GM23338 (cell line): ENCODE measurements at regions not wholly inside any gene's neighbourhood (a gene's known extent, or its start where the extent isn't known, plus 50 kb on each side); places are given as distances from the start of the nearest gene placed in this dataset.

Source experiments
- ATAC-seq: fragments of 200-7000 bp; cut with Tn5 transposase; 3 replicates; pipeline ENCODE4 v1.9.1; 2020
- DNase-seq: peaks from one replicate; pipeline ENCODE4 v3.0.0-alpha.2; 2015; ENCODE audit warnings: low spot score
- H2AFZ ChIP-seq: fragments of 200-600 bp; sonication (generic); 2 replicates; pipeline ENCODE4 v1.8.0; 2016; ENCODE audit warnings: antibody characterized with exemption, mild to moderate bottlenecking, moderate library complexity
- H3F3A ChIP-seq: fragments of 200-600 bp; sonication (generic); replicated peaks from 2 replicates; pipeline ENCODE4 v1.8.0; 2017; ENCODE audit warnings: antibody characterized with exemption, mixed run types, low read depth
- H3K27ac ChIP-seq: fragments of 200-600 bp; sonication (generic); 2 replicates; pipeline ENCODE4 v1.6.1; 2016; ENCODE audit warnings: low read depth
- H3K27me3 ChIP-seq: fragments of 200-600 bp; sonication (generic); 2 replicates; pipeline ENCODE4 v1.8.0; 2016; ENCODE audit warnings: mild to moderate bottlenecking, mixed run types, moderate library complexity; ENCODE audit not compliant: insufficient read depth
- H3K36me3 ChIP-seq: fragments of 200-600 bp; sonication (generic); 2 replicates; pipeline ENCODE4 v1.8.0; 2016; ENCODE audit warnings: mild to moderate bottlenecking; ENCODE audit not compliant: insufficient read depth
- H3K4me1 ChIP-seq: fragments of 200-600 bp; sonication (generic); 2 replicates; pipeline ENCODE4 v1.8.0; 2016; ENCODE audit warnings: mild to moderate bottlenecking, moderate library complexity; ENCODE audit not compliant: insufficient read depth
- H3K4me2 ChIP-seq: fragments of 200-600 bp; sonication (generic); 2 replicates; pipeline ENCODE4 v1.7.1; 2017; ENCODE audit warnings: mixed run types
- H3K4me3 ChIP-seq: fragments of 200-600 bp; sonication (generic); 2 replicates; pipeline ENCODE4 v1.6.1; 2016; ENCODE audit warnings: mixed run types
- H3K79me2 ChIP-seq: fragments of 200-600 bp; sonication (generic); replicated peaks from 2 replicates; pipeline ENCODE4 v1.8.0; 2017; ENCODE audit warnings: mild to moderate bottlenecking; ENCODE audit not compliant: insufficient read depth
- H3K9me2 ChIP-seq: fragments of 200-600 bp; sonication (generic); 2 replicates; pipeline ENCODE4 v1.8.0; 2017; ENCODE audit not compliant: insufficient read depth
- H4K20me1 ChIP-seq: fragments of 200-600 bp; sonication (generic); replicated peaks from 2 replicates; pipeline ENCODE4 v1.8.0; 2017; ENCODE audit warnings: mild to moderate bottlenecking; ENCODE audit not compliant: insufficient read depth
- H3K27ac Mint-ChIP-seq: 2 replicates; pipeline ENCODE4 v1.8.0; 2020; ENCODE audit warnings: inconsistent platforms, mild to moderate bottlenecking, moderate library complexity, mixed read lengths
- H3K27me3 Mint-ChIP-seq: 3 replicates; pipeline ENCODE4 v1.8.0; 2022; ENCODE audit warnings: low read depth, mild to moderate bottlenecking, moderate library complexity, mixed read lengths, inconsistent platforms; ENCODE audit not compliant: insufficient read depth, poor library complexity
- H3K36me3 Mint-ChIP-seq: 3 replicates; pipeline ENCODE4 v1.8.0; 2021; ENCODE audit warnings: low read depth, mild to moderate bottlenecking, inconsistent platforms, moderate library complexity, mixed read lengths
- H3K4me1 Mint-ChIP-seq: 3 replicates; pipeline ENCODE4 v1.8.0; 2020; ENCODE audit warnings: mild to moderate bottlenecking, inconsistent platforms, mixed read lengths
- H3K4me3 Mint-ChIP-seq: 3 replicates; pipeline ENCODE4 v1.8.0; 2021; ENCODE audit warnings: moderate library complexity, mild to moderate bottlenecking, inconsistent platforms, mixed read lengths
- H3K9me3 Mint-ChIP-seq: 3 replicates; pipeline ENCODE4 v1.8.0; 2020; ENCODE audit warnings: moderate library complexity, mild to moderate bottlenecking, inconsistent platforms, mixed read lengths
- CREB1 ChIP-seq: fragments of 250-450 bp; sonication (Bioruptor Pico); IDR thresholded peaks from 2 replicates; pipeline ENCODE4 v1.5.0; 2020; ENCODE audit warnings: low read depth, mild to moderate bottlenecking, moderate library complexity
- JUNB ChIP-seq: IDR thresholded peaks from one replicate; pipeline ENCODE4 v1.6.1; 2016; ENCODE audit warnings: antibody characterized with exemption; ENCODE audit not compliant: unreplicated experiment
- STAT1 ChIP-seq: IDR thresholded peaks from one replicate; pipeline ENCODE4 v1.6.1; 2016; ENCODE audit warnings: antibody characterized with exemption; ENCODE audit not compliant: unreplicated experiment
- ZNF331 ChIP-seq: fragments of 250-450 bp; sonication (Bioruptor Pico); IDR thresholded peaks from 2 replicates; pipeline ENCODE4 v1.5.0; 2020; ENCODE audit warnings: low read depth, mild to moderate bottlenecking, moderate library complexity
- TF ChIP-seq, protein P1 (sequence below): fragments of 250-450 bp; sonication (Bioruptor Pico); IDR thresholded peaks from 2 replicates; pipeline ENCODE4 v1.5.0; 2020; ENCODE audit warnings: mild to moderate bottlenecking, moderate library complexity
- TF ChIP-seq, protein P2 (sequence below): IDR thresholded peaks from 2 replicates; pipeline ENCODE4 v1.6.1; 2016; ENCODE audit warnings: antibody characterized with exemption
- TF ChIP-seq, protein P3 (sequence below), 2 experiments: fragments of 200-600 bp in 1 of 2; sonication (generic) in 1 of 2; conservative IDR thresholded peaks; 2 replicates each; pipeline versions ENCODE4 v1.5.1 to v1.6.1; 2016 to 2017; ENCODE audit warnings: antibody characterized with exemption in 2 of 2, low read depth in 2 of 2, mild to moderate bottlenecking in 2 of 2, moderate library complexity in 1 of 2
- TF ChIP-seq, protein P4 (sequence below): IDR thresholded peaks from one replicate; pipeline ENCODE4 v1.6.1; 2018; ENCODE audit warnings: antibody characterized with exemption; ENCODE audit not compliant: unreplicated experiment

DNA sequence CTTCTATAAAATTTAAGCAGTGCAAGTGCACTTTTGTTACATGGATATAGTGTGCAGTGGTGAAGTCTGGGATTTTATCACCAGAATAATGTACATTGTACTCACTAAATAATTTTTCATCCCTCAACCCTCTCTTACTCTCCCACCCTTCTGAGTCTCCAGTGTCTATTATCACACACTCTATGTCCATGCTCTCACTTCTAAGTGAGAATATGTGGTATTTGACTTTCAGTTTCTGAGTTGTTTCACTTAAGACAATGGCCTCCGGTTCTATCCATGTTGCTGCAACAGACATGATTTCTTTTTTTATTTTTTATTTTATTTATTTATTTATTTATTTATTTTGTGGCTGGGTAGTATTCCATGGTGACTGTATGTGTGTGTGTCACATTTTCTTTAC, 855.9 kb upstream of the PHF14 start:
- no peaks in the 10 kb centered on the region for H3K79me2 ChIP-seq
- H3K4me1 Mint-ChIP-seq: peaks cover 19% of the 10 kb centered on the region
- no peaks in the 10 kb centered on the region for H3K27me3 Mint-ChIP-seq
- no peaks in the 10 kb centered on the region for H3K9me2 ChIP-seq
- no peaks in the 10 kb centered on the region for H4K20me1 ChIP-seq
- TF ChIP-seq, protein P1, sequence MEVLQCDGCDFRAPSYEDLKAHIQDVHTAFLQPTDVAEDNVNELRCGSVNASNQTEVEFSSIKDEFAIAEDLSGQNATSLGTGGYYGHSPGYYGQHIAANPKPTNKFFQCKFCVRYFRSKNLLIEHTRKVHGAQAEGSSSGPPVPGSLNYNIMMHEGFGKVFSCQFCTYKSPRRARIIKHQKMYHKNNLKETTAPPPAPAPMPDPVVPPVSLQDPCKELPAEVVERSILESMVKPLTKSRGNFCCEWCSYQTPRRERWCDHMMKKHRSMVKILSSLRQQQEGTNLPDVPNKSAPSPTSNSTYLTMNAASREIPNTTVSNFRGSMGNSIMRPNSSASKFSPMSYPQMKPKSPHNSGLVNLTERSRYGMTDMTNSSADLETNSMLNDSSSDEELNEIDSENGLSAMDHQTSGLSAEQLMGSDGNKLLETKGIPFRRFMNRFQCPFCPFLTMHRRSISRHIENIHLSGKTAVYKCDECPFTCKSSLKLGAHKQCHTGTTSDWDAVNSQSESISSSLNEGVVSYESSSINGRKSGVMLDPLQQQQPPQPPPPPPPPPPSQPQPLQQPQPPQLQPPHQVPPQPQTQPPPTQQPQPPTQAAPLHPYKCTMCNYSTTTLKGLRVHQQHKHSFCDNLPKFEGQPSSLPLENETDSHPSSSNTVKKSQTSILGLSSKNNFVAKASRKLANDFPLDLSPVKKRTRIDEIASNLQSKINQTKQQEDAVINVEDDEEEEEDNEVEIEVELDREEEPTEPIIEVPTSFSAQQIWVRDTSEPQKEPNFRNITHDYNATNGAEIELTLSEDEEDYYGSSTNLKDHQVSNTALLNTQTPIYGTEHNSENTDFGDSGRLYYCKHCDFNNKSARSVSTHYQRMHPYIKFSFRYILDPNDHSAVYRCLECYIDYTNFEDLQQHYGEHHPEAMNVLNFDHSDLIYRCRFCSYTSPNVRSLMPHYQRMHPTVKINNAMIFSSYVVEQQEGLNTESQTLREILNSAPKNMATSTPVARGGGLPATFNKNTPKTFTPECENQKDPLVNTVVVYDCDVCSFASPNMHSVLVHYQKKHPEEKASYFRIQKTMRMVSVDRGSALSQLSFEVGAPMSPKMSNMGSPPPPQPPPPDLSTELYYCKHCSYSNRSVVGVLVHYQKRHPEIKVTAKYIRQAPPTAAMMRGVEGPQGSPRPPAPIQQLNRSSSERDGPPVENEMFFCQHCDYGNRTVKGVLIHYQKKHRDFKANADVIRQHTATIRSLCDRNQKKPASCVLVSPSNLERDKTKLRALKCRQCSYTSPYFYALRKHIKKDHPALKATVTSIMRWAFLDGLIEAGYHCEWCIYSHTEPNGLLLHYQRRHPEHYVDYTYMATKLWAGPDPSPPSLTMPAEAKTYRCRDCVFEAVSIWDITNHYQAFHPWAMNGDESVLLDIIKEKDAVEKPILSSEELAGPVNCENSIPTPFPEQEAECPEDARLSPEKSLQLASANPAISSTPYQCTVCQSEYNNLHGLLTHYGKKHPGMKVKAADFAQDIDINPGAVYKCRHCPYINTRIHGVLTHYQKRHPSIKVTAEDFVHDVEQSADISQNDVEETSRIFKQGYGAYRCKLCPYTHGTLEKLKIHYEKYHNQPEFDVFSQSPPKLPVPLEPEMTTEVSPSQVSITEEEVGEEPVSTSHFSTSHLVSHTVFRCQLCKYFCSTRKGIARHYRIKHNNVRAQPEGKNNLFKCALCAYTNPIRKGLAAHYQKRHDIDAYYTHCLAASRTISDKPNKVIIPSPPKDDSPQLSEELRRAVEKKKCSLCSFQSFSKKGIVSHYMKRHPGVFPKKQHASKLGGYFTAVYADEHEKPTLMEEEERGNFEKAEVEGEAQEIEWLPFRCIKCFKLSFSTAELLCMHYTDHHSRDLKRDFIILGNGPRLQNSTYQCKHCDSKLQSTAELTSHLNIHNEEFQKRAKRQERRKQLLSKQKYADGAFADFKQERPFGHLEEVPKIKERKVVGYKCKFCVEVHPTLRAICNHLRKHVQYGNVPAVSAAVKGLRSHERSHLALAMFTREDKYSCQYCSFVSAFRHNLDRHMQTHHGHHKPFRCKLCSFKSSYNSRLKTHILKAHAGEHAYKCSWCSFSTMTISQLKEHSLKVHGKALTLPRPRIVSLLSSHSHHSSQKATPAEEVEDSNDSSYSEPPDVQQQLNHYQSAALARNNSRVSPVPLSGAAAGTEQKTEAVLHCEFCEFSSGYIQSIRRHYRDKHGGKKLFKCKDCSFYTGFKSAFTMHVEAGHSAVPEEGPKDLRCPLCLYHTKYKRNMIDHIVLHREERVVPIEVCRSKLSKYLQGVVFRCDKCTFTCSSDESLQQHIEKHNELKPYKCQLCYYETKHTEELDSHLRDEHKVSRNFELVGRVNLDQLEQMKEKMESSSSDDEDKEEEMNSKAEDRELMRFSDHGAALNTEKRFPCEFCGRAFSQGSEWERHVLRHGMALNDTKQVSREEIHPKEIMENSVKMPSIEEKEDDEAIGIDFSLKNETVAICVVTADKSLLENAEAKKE: no peak
- TF ChIP-seq, protein P2, sequence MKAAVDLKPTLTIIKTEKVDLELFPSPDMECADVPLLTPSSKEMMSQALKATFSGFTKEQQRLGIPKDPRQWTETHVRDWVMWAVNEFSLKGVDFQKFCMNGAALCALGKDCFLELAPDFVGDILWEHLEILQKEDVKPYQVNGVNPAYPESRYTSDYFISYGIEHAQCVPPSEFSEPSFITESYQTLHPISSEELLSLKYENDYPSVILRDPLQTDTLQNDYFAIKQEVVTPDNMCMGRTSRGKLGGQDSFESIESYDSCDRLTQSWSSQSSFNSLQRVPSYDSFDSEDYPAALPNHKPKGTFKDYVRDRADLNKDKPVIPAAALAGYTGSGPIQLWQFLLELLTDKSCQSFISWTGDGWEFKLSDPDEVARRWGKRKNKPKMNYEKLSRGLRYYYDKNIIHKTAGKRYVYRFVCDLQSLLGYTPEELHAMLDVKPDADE: no peak
- TF ChIP-seq CREB1 (CRISPR knock-in tag) (no peak), JUNB (no peak)
- DNase-seq: no peak
- no peak for ATAC-seq
- no peak overlapping the region for H3K27ac ChIP-seq
- H3K4me3 Mint-ChIP-seq: no peak overlapping the region
- H3K27me3 ChIP-seq: no peaks in the 10 kb centered on the region
- H3K36me3 ChIP-seq: no peaks in the 10 kb centered on the region
- peaks cover 19% of the 10 kb centered on the region for H3K4me1 ChIP-seq
- no peaks in the 10 kb centered on the region for H3K36me3 Mint-ChIP-seq
- H3K4me3 ChIP-seq: no peak overlapping the region
- H2AFZ ChIP-seq: no peak overlapping the region
- no peaks in the 10 kb centered on the region for H3K9me3 Mint-ChIP-seq
- no peak overlapping the region for H3K27ac Mint-ChIP-seq
- H3F3A ChIP-seq: no peaks in the 10 kb centered on the region
- H3K4me2 ChIP-seq: no peak overlapping the region

DNA sequence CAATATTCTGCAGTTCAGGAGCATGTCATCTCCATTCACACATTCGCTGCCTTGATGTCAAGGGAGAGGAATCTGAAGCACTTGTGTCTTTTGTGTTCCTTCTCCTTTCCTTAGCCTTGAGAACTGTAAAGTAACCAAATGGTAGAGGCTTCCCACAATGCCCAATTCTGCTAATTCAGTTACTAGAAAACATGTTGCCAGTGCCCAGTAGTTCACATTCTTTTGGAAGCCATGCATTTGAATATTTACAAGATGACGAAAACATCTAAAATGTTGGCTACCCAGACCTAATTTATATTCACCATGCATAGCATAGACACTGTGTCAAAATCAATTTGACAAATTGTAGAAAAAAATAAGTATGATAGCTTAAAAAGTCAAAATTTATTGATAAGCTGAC, 852.7 kb upstream of the PHF14 start:
- Histone ChIP-seq H3K4me3 (no peak overlapping the region), H3K9me2 (no peaks in the 10 kb centered on the region), H3F3A (no peaks in the 10 kb centered on the region), H3K4me1 (peaks cover 23% of the 10 kb centered on the region), H3K27me3 (no peaks in the 10 kb centered on the region), H4K20me1 (no peaks in the 10 kb centered on the region), H3K36me3 (no peaks in the 10 kb centered on the region), H3K27ac (no peak overlapping the region), H3K4me2 (no peak overlapping the region), H2AFZ (no peak overlapping the region), H3K79me2 (no peaks in the 10 kb centered on the region)
- no peaks in the 10 kb centered on the region for H3K36me3 Mint-ChIP-seq
- H3K4me3 Mint-ChIP-seq: no peak overlapping the region
- peak; percentile 42 for DNase-seq
- no peak for ATAC-seq
- H3K4me1 Mint-ChIP-seq: peaks cover 21% of the 10 kb centered on the region
- H3K9me3 Mint-ChIP-seq: no peaks in the 10 kb centered on the region
- no peak overlapping the region for H3K27ac Mint-ChIP-seq
- H3K27me3 Mint-ChIP-seq: no peaks in the 10 kb centered on the region
- TF ChIP-seq, protein P3, sequence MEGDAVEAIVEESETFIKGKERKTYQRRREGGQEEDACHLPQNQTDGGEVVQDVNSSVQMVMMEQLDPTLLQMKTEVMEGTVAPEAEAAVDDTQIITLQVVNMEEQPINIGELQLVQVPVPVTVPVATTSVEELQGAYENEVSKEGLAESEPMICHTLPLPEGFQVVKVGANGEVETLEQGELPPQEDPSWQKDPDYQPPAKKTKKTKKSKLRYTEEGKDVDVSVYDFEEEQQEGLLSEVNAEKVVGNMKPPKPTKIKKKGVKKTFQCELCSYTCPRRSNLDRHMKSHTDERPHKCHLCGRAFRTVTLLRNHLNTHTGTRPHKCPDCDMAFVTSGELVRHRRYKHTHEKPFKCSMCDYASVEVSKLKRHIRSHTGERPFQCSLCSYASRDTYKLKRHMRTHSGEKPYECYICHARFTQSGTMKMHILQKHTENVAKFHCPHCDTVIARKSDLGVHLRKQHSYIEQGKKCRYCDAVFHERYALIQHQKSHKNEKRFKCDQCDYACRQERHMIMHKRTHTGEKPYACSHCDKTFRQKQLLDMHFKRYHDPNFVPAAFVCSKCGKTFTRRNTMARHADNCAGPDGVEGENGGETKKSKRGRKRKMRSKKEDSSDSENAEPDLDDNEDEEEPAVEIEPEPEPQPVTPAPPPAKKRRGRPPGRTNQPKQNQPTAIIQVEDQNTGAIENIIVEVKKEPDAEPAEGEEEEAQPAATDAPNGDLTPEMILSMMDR (conservative IDR thresholded peaks at IDR 0.05; ENCODE audit: low read depth in 2 of 2): no peak
- TF ChIP-seq ZNF331 (CRISPR knock-in tag) (no peak), STAT1 (no peak)
- TF ChIP-seq, protein P4, sequence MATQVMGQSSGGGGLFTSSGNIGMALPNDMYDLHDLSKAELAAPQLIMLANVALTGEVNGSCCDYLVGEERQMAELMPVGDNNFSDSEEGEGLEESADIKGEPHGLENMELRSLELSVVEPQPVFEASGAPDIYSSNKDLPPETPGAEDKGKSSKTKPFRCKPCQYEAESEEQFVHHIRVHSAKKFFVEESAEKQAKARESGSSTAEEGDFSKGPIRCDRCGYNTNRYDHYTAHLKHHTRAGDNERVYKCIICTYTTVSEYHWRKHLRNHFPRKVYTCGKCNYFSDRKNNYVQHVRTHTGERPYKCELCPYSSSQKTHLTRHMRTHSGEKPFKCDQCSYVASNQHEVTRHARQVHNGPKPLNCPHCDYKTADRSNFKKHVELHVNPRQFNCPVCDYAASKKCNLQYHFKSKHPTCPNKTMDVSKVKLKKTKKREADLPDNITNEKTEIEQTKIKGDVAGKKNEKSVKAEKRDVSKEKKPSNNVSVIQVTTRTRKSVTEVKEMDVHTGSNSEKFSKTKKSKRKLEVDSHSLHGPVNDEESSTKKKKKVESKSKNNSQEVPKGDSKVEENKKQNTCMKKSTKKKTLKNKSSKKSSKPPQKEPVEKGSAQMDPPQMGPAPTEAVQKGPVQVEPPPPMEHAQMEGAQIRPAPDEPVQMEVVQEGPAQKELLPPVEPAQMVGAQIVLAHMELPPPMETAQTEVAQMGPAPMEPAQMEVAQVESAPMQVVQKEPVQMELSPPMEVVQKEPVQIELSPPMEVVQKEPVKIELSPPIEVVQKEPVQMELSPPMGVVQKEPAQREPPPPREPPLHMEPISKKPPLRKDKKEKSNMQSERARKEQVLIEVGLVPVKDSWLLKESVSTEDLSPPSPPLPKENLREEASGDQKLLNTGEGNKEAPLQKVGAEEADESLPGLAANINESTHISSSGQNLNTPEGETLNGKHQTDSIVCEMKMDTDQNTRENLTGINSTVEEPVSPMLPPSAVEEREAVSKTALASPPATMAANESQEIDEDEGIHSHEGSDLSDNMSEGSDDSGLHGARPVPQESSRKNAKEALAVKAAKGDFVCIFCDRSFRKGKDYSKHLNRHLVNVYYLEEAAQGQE: no peak
